Mucosa of stomach (tissue), 1 donor: ENCODE measurements at regions not wholly inside any gene's neighbourhood (a gene's known extent, or its start where the extent isn't known, plus 50 kb on each side); places are given as distances from the start of the nearest gene placed in this dataset.

Source experiments
- H3K27me3 ChIP-seq: one replicate; pipeline ENCODE4 v1.7.0; 2013; ENCODE audit warnings: mild to moderate bottlenecking, low read length; ENCODE audit not compliant: control insufficient read depth, insufficient read depth
- H3K36me3 ChIP-seq: one replicate; pipeline ENCODE4 v1.7.0; 2013; ENCODE audit warnings: low read length; ENCODE audit not compliant: control insufficient read depth, insufficient read depth
- H3K4me1 ChIP-seq: one replicate; pipeline ENCODE4 v1.7.0; 2013; ENCODE audit warnings: mild to moderate bottlenecking, low read length; ENCODE audit not compliant: control insufficient read depth, insufficient read depth
- H3K4me3 ChIP-seq: one replicate; pipeline ENCODE4 v1.7.0; 2013; ENCODE audit warnings: low read length
- H3K9ac ChIP-seq: one replicate; pipeline ENCODE4 v1.7.0; 2013; ENCODE audit warnings: mild to moderate bottlenecking, low read length, moderate library complexity
- H3K9me3 ChIP-seq: one replicate; pipeline ENCODE4 v1.7.0; 2013; ENCODE audit warnings: mild to moderate bottlenecking, low read length, moderate library complexity; ENCODE audit not compliant: control insufficient read depth
- donor health status: Pancreatic carcinoma.

- H3K9ac ChIP-seq: no peak overlapping the region
- H3K27me3 ChIP-seq: no peaks in the 10 kb centered on the region
- H3K36me3 ChIP-seq: no peaks in the 10 kb centered on the region
- H3K4me1 ChIP-seq: no peaks in the 10 kb centered on the region
- no peak overlapping the region for H3K4me3 ChIP-seq
- no peaks in the 10 kb centered on the region for H3K9me3 ChIP-seq
Observed at GRCh38 chr2:129478902-129479517, 500.5 kb upstream of the RAB6C start.

DNA sequence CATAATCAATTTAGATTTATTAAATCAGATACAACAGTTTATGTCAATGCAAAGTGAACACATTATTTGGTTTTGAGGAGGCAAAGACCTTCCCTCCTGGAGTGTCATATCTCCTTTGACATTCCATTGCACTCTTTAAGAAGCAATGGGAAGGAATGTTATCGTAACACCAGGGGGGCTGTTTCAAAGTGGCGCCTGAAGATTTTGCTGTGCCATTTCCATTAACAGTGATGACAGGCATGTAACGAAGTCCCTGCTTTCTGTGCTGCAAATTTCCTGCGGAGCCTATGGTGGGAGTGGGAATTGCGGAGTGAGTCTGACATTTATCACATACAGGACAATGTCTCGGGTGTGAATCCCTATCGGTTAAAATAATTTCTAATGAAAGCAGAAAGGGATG lies 499.6 kb upstream of the RAB6C start:
- no peaks in the 10 kb centered on the region for H3K9me3 ChIP-seq
- H3K9ac ChIP-seq: no peak overlapping the region
- H3K27me3 ChIP-seq: no peaks in the 10 kb centered on the region
- no peak overlapping the region for H3K4me3 ChIP-seq
- no peaks in the 10 kb centered on the region for H3K4me1 ChIP-seq
- H3K36me3 ChIP-seq: no peaks in the 10 kb centered on the region

GRCh38 chr2:129480790-129481189 lies 498.7 kb upstream of the RAB6C start:
- no peaks in the 10 kb centered on the region for H3K27me3 ChIP-seq
- H3K36me3 ChIP-seq: no peaks in the 10 kb centered on the region
- H3K9me3 ChIP-seq: no peaks in the 10 kb centered on the region
- no peak overlapping the region for H3K4me3 ChIP-seq
- no peaks in the 10 kb centered on the region for H3K4me1 ChIP-seq
- no peak overlapping the region for H3K9ac ChIP-seq

- Histone ChIP-seq H3K27me3 (no peaks in the 10 kb centered on the region), H3K4me3 (no peak overlapping the region), H3K9me3 (no peaks in the 10 kb centered on the region), H3K36me3 (no peaks in the 10 kb centered on the region), H3K4me1 (no peaks in the 10 kb centered on the region), H3K9ac (no peak overlapping the region)
Observed at GRCh38 chr2:129481306-129482219, 497.9 kb upstream of the RAB6C start.

- Histone ChIP-seq H3K4me1 (no peaks in the 10 kb centered on the region), H3K9me3 (no peaks in the 10 kb centered on the region), H3K4me3 (no peak overlapping the region), H3K27me3 (no peaks in the 10 kb centered on the region), H3K9ac (no peak overlapping the region), H3K36me3 (no peaks in the 10 kb centered on the region)
Observed at GRCh38 chr2:129482626-129483025, 496.8 kb upstream of the RAB6C start.

DNA sequence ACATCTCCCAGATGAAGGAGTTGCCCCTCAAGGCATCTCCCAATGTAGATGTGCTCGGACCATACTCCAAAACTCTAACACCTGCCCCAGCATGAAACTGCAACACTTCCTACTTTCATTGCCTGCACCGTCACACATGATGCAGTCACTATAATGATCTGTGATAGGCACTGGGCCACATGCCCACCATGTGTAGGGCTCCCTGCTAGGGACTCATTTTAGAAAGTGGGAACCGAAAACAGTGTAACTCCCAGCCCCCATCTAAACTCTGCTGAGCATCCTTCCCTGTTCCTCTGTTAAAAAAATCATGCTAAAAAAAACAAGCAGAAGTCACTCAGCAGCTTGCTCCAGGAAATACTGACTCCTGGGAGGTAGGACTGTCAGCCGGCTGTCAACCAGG lies 496.1 kb upstream of the RAB6C start:
- Histone ChIP-seq H3K9me3 (no peaks in the 10 kb centered on the region), H3K4me3 (no peak overlapping the region), H3K36me3 (no peaks in the 10 kb centered on the region), H3K27me3 (no peaks in the 10 kb centered on the region), H3K9ac (no peak overlapping the region), H3K4me1 (no peaks in the 10 kb centered on the region)

- H3K9me3 ChIP-seq: no peaks in the 10 kb centered on the region
- H3K4me1 ChIP-seq: no peaks in the 10 kb centered on the region
- no peak overlapping the region for H3K9ac ChIP-seq
- no peaks in the 10 kb centered on the region for H3K36me3 ChIP-seq
- no peak overlapping the region for H3K4me3 ChIP-seq
- no peaks in the 10 kb centered on the region for H3K27me3 ChIP-seq
Observed at GRCh38 chr2:129484999-129485897, 494.2 kb upstream of the RAB6C start.

- Histone ChIP-seq H3K9ac (no peak overlapping the region), H3K4me1 (no peaks in the 10 kb centered on the region), H3K36me3 (no peaks in the 10 kb centered on the region), H3K27me3 (no peaks in the 10 kb centered on the region), H3K9me3 (no peaks in the 10 kb centered on the region), H3K4me3 (no peak overlapping the region)
Observed at GRCh38 chr2:129488376-129488775, 491.1 kb upstream of the RAB6C start.

- H3K9ac ChIP-seq: no peak overlapping the region
- H3K27me3 ChIP-seq: no peaks in the 10 kb centered on the region
- H3K36me3 ChIP-seq: no peaks in the 10 kb centered on the region
- H3K9me3 ChIP-seq: no peaks in the 10 kb centered on the region
- H3K4me1 ChIP-seq: no peaks in the 10 kb centered on the region
- H3K4me3 ChIP-seq: no peak overlapping the region
Observed at GRCh38 chr2:129490641-129491040, 488.8 kb upstream of the RAB6C start.

- no peaks in the 10 kb centered on the region for H3K9me3 ChIP-seq
- H3K4me1 ChIP-seq: no peaks in the 10 kb centered on the region
- H3K27me3 ChIP-seq: no peaks in the 10 kb centered on the region
- H3K9ac ChIP-seq: no peak overlapping the region
- no peak overlapping the region for H3K4me3 ChIP-seq
- H3K36me3 ChIP-seq: no peaks in the 10 kb centered on the region
Observed at GRCh38 chr2:129491308-129491707, 488.2 kb upstream of the RAB6C start.

DNA sequence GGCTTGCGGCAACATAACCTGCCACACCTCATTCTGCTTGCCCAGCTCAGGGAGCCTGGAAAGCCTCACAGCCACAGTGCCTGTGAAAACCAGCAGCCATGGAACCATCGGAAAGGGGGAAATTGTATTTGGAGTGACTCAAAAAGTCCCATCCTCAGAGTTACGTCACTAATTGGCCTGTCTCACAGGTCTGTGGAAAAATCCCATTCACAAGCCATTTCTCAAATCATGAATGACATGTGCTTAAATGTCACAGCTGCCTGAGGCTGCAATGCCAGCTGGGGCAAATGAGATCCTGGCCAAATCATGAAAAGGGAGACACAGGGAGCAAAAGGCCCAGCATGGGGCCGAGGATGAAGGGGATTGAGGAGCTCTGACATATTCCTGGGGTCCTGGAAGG lies 486.9 kb upstream of the RAB6C start:
- H3K4me3 ChIP-seq: no peak overlapping the region
- H3K36me3 ChIP-seq: no peaks in the 10 kb centered on the region
- H3K27me3 ChIP-seq: no peaks in the 10 kb centered on the region
- H3K9ac ChIP-seq: no peak overlapping the region
- no peaks in the 10 kb centered on the region for H3K9me3 ChIP-seq
- no peaks in the 10 kb centered on the region for H3K4me1 ChIP-seq

- no peaks in the 10 kb centered on the region for H3K27me3 ChIP-seq
- no peak overlapping the region for H3K9ac ChIP-seq
- no peaks in the 10 kb centered on the region for H3K9me3 ChIP-seq
- no peaks in the 10 kb centered on the region for H3K4me1 ChIP-seq
- no peak overlapping the region for H3K4me3 ChIP-seq
- H3K36me3 ChIP-seq: no peaks in the 10 kb centered on the region
Observed at GRCh38 chr2:129499747-129500146, 479.7 kb upstream of the RAB6C start.
